MM.1S (cell line): ENCODE measurements at regions not wholly inside any gene's neighbourhood (a gene's known extent, or its start where the extent isn't known, plus 50 kb on each side); places are given as distances from the start of the nearest gene placed in this dataset.

Experiments used
- DNase-seq: peaks from one replicate; pipeline ENCODE4 v3.0.0-alpha.2; 2015
- H2AFZ ChIP-seq: fragments of 300-600 bp; sonication (generic); 2 replicates; pipeline ENCODE4 v1.6.0; 2016; ENCODE audit warnings: antibody characterized with exemption, low read length
- H3F3A ChIP-seq: fragments of 300-600 bp; sonication (generic); 2 replicates; pipeline ENCODE4 v1.6.1; 2016; ENCODE audit warnings: mild to moderate bottlenecking, antibody characterized with exemption, low read length, moderate library complexity, mixed read lengths; ENCODE audit not compliant: insufficient read depth
- H3K27ac ChIP-seq: fragments of 300-600 bp; sonication (generic); 2 replicates; pipeline ENCODE4 v1.5.1; 2016; ENCODE audit warnings: mild to moderate bottlenecking, low read length
- H3K27me3 ChIP-seq: fragments of 300-600 bp; sonication (generic); replicated peaks from 2 replicates; pipeline ENCODE4 v1.6.0; 2016; ENCODE audit warnings: low read length; ENCODE audit not compliant: insufficient read depth
- H3K36me3 ChIP-seq: fragments of 300-600 bp; sonication (generic); replicated peaks from 2 replicates; pipeline ENCODE4 v1.6.1; 2016; ENCODE audit warnings: mild to moderate bottlenecking, low read length, mixed read lengths; ENCODE audit not compliant: insufficient read depth
- H3K4me1 ChIP-seq: fragments of 300-600 bp; sonication (generic); 2 replicates; pipeline ENCODE4 v1.6.1; 2016; ENCODE audit warnings: low read length, mixed read lengths
- H3K4me2 ChIP-seq: fragments of 300-600 bp; sonication (generic); 2 replicates; pipeline ENCODE4 v1.6.0; 2016; ENCODE audit warnings: low read depth, low read length
- H3K4me3 ChIP-seq: fragments of 300-600 bp; sonication (generic); 2 replicates; pipeline ENCODE4 v1.5.1; 2016; ENCODE audit warnings: low read length, mixed read lengths
- H3K79me2 ChIP-seq: fragments of 300-600 bp; sonication (generic); 2 replicates; pipeline ENCODE4 v1.6.1; 2016; ENCODE audit warnings: mixed run types, low read length, mixed read lengths
- H3K9ac ChIP-seq: fragments of 300-600 bp; sonication (generic); 2 replicates; pipeline ENCODE4 v1.6.1; 2016; ENCODE audit warnings: low read length, mixed read lengths
- H3K9me2 ChIP-seq: fragments of 300-600 bp; sonication (generic); replicated peaks from 2 replicates; pipeline ENCODE4 v1.6.1; 2016; ENCODE audit warnings: mild to moderate bottlenecking, low read length, mixed read lengths; ENCODE audit not compliant: insufficient read depth
- H3K9me3 ChIP-seq: fragments of 300-600 bp; sonication (generic); replicated peaks from 2 replicates; pipeline ENCODE4 v1.6.1; 2016; ENCODE audit warnings: mild to moderate bottlenecking, low read length, mixed read lengths; ENCODE audit not compliant: insufficient read depth
- H4K20me1 ChIP-seq: fragments of 300-600 bp; sonication (generic); 2 replicates; pipeline ENCODE4 v1.6.1; 2016; ENCODE audit warnings: mild to moderate bottlenecking, low read length, moderate library complexity, mixed read lengths; ENCODE audit not compliant: insufficient read depth
- CTCF ChIP-seq: fragments of 300-600 bp; sonication (generic); IDR thresholded peaks from 2 replicates; pipeline ENCODE4 v1.5.1; 2016; ENCODE audit warnings: antibody characterized with exemption, low read length, mixed read lengths
- EZH2 ChIP-seq: fragments of 300-600 bp; sonication (generic); optimal IDR thresholded peaks from 2 replicates; pipeline ENCODE3; 2017; ENCODE audit warnings: low read depth, mild to moderate bottlenecking, antibody characterized with exemption, low read length, mixed read lengths
- EZH2phosphoT487 ChIP-seq: fragments of 300-600 bp; sonication (generic); IDR thresholded peaks from 2 replicates; pipeline ENCODE4 v1.6.1; 2018; ENCODE audit warnings: antibody characterized with exemption, low read length

- no peaks in the 10 kb centered on the region for H3K27me3 ChIP-seq
- no peaks in the 10 kb centered on the region for H3K36me3 ChIP-seq
- H3K4me1 ChIP-seq: no peaks in the 10 kb centered on the region
- no peak overlapping the region for H3K4me3 ChIP-seq
- TF ChIP-seq EZH2: no peak
- TF ChIP-seq CTCF: no peak
- H3K27ac ChIP-seq: no peak overlapping the region
- H3K9me3 ChIP-seq: no peaks in the 10 kb centered on the region
- H3K9ac ChIP-seq: no peak overlapping the region
- H2AFZ ChIP-seq: no peak overlapping the region
- H3K79me2 ChIP-seq: no peaks in the 10 kb centered on the region
- no peaks in the 10 kb centered on the region for H3K9me2 ChIP-seq
- no peak for DNase-seq
- no peaks in the 10 kb centered on the region for H4K20me1 ChIP-seq
- no peak overlapping the region for H3K4me2 ChIP-seq
- no peaks in the 10 kb centered on the region for H3F3A ChIP-seq
Observed at GRCh38 chr20:23138682-23139081, 52.6 kb upstream of the CD93 start.

- no peaks in the 10 kb centered on the region for H3K27me3 ChIP-seq
- no peaks in the 10 kb centered on the region for H4K20me1 ChIP-seq
- no peaks in the 10 kb centered on the region for H3F3A ChIP-seq
- H3K9me3 ChIP-seq: no peaks in the 10 kb centered on the region
- no peak for DNase-seq
- H3K79me2 ChIP-seq: no peaks in the 10 kb centered on the region
- H3K4me2 ChIP-seq: no peak overlapping the region
- H2AFZ ChIP-seq: no peak overlapping the region
- H3K27ac ChIP-seq: no peak overlapping the region
- no peaks in the 10 kb centered on the region for H3K36me3 ChIP-seq
- no peak overlapping the region for H3K9ac ChIP-seq
- H3K4me1 ChIP-seq: no peaks in the 10 kb centered on the region
- no peaks in the 10 kb centered on the region for H3K9me2 ChIP-seq
- no peak overlapping the region for H3K4me3 ChIP-seq
- TF ChIP-seq CTCF: no peak
- TF ChIP-seq EZH2: no peak
Observed at GRCh38 chr20:23138226-23138625, 52.1 kb upstream of the CD93 start.

- no peaks in the 10 kb centered on the region for H3F3A ChIP-seq
- no peak for DNase-seq
- H3K4me1 ChIP-seq: no peaks in the 10 kb centered on the region
- no peaks in the 10 kb centered on the region for H3K9me3 ChIP-seq
- no peaks in the 10 kb centered on the region for H3K27me3 ChIP-seq
- TF ChIP-seq CTCF (no peak), EZH2phosphoT487 (no peak), EZH2 (no peak)
- H3K79me2 ChIP-seq: no peaks in the 10 kb centered on the region
- no peak overlapping the region for H3K4me2 ChIP-seq
- H4K20me1 ChIP-seq: no peaks in the 10 kb centered on the region
- no peak overlapping the region for H3K27ac ChIP-seq
- no peak overlapping the region for H3K9ac ChIP-seq
- H3K36me3 ChIP-seq: no peaks in the 10 kb centered on the region
- H3K4me3 ChIP-seq: no peak overlapping the region
- H2AFZ ChIP-seq: no peak overlapping the region
- no peaks in the 10 kb centered on the region for H3K9me2 ChIP-seq
Observed at GRCh38 chr20:23136893-23137745, 51.0 kb upstream of the CD93 start.
